Right forelimb (tissue), 1 donor: ENCODE measurements at regions not wholly inside any gene's neighbourhood (a gene's known extent, or its start where the extent isn't known, plus 50 kb on each side); places are given as distances from the start of the nearest gene placed in this dataset.

Experiments
- DNase-seq: peaks from one replicate; pipeline ENCODE4 v3.0.0-alpha.2; 2018

DNA sequence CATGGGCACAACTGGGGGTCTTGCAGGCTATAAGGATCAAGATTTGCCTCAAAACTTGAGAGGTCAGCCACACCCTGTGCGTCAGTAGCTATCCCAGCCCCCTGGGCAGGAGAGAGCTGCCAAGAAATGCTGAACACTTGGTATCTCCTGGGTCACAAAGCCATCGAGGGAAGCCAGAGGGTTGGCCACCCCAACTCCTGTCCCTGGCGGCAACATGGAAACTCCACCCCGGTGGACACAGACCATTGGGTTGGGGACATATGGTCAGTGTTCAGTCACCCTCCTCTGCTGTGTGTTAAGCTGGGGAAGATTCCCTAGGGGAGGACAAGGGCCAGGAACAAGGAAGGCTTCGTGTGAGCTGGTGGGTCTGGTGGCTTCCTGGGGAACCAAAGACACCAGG lies 140.6 kb downstream of the C5orf15 start:
- no peak for DNase-seq

DNA sequence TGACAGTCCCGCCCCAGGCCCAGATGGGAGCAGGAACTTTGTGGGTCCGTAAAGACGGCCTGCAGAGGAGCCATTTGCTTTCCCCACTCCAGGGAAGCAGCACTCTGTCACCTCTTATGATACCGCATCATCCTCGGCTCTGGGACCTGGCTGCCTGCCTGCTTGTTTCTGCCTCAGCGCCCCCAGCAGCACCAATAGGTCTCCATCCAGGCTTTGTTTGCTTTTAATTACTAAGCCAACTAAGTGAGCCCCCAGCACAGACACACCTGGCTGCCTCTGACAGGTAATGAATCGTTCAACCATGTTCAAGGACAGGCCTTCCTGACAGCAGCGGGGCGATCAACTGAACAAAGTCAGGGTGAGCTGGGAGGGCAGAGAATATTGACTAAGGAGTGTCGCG lies 141.4 kb downstream of the C5orf15 start:
- peak; percentile 19 for DNase-seq

DNA sequence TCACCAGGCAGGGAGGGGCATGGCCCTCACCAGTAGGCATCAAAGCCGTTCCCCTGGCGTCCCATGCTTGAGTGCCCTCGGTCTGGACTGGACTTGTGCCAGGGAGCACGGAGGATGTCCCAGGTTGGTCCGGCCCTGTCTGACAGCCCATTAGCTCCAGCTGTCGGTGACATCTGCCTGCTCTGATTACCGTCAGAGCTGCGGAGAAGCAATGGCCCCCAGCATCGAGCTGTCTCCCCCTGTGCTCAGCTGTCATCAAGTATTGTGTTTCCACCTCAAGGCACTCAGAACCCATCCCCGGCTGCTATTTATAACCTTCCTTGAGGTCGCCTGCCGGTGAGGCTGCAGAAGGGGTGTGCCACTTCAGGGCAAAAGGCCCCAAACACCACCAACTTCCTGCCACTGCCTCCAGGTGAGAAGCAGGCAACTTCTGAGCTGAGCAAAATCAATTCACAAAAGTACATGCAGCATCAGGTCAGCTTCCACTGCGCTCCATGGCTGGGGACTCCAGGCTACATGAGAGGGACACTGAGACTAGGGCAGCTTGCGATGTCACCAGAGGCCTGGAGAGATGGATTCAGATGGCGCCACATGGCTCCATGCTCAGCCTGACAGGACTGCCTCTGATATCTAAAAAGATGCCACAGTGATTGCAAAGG lies 142.7 kb downstream of the C5orf15 start:
- DNase-seq, result peak; percentile 38

DNA sequence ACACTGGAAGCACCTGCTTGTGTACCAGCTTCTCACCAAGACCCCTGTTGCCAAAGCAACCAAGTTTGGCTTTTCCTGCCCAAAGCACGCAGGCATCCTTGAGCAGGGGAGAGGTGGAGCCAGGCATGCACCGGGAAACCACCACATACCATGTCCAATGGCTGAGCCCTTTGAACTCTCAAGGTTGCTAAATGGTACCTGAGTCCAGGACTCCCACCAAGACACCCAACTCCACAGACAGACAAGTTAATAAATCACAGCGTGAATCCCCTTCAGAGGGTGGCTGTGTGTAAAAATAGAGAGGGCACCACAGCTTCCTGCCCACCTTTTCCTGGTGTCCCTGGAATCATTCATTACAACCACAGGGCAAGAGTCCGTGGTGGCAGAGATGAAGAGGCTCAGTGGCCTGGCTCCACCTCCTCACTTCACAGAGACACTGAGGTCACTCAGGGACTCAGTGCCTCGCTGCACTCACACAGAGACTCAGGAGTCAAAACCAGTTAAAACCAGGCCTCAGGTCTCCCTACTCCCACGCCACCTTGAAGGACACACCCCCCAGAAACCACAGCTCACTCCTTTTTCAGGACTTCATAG lies 143.7 kb downstream of the C5orf15 start:
- DNase-seq, result peak; percentile 28

DNA sequence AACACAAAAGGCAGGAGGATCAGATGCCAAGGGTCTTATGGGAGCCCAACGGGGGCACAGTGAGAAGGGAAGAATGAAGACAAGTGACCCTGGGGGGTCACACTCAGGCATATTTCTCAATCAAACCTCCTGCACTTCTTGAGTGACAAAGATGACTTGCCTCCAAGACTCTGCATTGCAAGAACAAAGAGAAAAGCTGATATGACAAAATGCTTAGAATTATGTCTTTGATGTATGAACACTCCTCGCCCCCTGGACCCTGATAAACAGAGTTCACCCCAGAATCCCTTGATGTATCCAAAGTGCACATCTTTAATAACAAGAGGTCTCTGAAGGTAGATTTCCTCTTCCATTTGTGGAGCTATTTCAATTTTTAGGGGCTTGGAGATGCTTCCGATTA lies 146.5 kb downstream of the C5orf15 start:
- DNase-seq, result no peak

DNA sequence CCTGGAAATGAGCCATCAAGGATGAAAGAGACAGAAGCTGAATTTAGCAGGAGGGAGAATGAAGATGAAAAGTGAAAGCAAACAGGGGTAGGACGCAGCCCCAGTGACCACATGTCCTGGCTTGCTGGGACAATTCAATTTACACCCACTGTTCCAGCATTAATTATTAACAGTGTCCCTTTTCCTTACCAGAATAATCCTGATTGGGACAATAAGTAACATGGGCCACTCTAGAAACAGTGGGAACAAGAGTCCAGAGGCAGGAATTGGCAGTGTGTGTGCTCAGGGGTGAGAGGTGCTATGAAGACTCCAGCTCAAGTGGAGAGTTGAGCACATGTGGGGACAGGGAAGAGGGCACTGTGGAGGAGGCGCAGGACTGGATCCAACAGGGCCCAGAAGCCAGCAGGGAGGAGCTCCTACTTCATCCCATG lies 147.1 kb downstream of the C5orf15 start:
- no peak for DNase-seq

DNA sequence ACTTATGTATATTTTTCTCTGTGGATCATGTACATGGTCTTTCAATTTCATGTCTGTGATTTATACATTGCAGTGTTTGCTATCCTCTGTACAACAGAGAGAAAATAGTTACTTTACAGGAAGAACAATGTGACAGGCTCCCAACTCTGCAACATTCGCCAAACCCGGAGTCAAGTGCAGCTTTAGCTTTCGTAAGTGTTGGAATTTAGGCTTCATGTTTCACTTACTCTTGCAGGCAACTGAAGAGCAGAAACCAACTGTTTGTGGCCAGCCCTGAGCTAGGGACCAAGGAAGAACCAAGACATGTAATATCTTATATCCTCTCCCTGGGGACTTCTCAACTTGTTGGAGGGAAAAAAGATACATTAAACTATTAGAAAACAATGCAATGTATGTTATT lies 147.9 kb downstream of the C5orf15 start:
- no peak for DNase-seq

DNA sequence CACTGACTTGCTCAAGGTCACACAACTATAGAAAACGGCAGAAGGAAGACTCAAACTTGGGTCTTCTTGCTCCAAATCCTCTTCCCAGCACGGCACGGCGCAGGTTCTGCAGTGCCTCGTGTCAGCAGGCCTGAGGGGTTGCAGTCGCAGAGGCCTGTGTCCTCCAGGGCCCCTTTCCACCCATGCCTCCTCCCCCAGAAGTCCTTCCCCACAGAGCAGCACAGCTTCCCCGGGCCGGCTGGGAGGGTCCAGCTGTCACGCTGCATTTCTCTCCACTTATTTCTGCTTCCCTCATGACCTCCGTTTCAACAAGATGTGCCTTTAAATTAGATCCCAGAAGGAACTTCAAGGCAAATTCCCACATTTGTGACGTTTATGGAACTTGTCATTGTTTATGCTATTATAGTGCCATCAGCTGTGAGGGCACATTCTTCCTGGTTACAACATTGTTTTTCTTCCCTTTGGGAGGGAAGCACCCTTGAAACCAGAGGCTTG lies 148.4 kb downstream of the C5orf15 start:
- no peak for DNase-seq

DNA sequence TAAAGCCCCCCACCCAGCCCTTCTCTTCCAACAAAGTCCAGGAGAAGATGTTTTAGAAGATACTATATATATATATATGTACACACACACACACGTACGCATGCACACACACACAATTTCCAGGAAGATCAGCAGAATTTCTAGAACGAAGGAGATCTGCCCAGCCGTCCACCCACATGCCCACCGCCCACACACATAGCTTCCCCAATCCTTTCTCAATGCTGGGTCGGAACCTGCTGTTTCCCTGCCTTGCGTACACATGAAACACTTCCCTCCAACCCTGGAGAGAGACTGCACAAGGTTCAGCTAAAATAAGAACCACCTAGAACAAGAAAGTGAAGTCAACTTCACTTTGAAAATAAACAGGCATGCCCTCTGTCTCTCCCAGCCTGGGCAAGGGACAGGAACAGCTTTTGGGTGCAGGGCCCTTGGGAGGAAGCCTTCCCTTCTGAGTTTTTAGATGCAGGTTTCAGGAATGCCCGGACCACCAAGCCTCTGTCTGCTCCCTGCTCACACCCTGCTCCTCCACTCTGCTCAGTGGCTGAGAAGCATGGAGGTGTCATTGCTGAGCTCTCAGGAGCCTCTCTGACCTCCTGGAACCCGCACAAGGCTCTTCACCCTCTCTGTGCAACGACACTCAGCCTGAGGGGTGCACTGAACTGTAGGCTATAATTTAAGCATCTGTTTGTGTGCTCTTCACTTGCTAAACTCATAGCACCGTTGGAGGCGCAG lies 149.4 kb downstream of the C5orf15 start:
- no peak for DNase-seq

DNA sequence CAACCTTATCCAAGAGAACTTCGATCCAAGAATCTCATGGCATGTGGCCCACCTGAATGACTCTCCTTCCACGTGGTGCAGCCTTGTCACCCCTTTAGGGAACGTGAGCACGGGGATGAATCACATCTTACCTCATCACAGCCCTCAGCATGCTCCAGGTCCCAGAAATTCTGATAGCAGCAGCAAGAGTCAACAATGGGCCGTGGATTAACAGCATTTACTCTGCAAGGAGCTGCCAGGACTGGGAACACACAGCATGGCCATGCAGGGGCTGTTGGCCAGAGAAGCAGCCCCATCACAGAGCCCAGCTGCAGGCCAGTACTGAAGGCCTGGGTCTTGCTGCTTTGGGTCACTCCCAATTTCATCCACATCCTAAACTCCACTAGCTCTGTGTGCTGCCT lies 150.4 kb downstream of the C5orf15 start:
- no peak for DNase-seq

DNA sequence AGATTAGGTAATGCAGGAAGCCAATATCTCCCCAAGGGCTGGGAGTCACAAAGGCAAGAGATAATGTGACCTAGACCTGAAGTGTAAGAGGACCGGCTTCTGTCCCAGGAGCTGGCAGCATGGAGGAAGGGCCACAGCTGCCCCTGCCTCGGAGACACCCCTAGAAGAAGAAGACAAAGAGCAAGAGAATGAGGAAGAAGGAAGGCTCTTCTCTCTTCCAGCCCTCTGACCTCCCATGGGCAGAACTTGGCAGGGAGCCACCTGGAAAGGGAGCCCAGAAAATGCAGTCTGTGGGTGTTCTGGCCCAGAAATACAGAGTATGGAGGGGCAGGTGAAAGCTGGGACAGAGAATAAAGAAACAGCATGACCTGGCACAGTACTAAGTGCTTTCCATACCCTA lies 151.0 kb downstream of the C5orf15 start:
- no peak for DNase-seq

DNA sequence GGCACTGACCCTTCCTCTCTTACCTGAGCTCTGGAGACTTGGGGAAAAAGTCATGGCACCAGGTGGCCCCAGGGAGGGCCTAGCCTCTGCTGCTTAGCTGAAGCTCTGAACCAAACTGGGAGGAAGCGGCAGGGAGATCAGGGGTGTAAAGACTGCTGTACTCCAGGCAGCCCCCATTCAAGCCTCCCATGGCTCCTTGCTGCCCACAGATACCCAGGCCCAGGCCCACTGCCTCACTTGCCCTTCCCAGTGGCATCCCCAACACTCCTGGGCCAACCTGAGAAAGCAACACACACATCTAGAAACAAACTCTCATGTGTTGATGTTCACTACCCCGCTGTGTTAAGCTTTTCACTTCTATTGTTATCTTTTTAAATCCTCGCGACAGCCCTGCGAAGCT lies 151.6 kb downstream of the C5orf15 start:
- no peak for DNase-seq

DNA sequence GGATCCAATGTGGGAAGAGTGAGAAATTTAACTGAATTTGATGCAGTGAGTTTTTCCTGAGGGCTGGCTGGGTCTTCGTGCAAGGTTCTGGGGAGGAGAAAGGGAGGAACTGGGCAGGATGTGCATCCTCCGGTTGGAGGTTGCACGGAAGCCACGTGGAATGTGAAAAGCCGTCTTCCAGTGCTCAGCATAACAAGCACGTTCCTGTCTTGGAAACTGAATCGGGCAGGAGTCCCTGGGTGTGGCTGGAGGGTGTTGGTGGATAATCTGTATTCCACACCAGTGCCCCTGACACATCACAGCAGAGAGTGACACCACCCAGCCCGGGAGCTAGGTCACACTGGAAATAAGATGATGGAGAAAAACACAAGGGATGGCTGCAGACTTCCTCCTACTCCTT lies 154.3 kb downstream of the C5orf15 start:
- DNase-seq, result peak; percentile 44

DNA sequence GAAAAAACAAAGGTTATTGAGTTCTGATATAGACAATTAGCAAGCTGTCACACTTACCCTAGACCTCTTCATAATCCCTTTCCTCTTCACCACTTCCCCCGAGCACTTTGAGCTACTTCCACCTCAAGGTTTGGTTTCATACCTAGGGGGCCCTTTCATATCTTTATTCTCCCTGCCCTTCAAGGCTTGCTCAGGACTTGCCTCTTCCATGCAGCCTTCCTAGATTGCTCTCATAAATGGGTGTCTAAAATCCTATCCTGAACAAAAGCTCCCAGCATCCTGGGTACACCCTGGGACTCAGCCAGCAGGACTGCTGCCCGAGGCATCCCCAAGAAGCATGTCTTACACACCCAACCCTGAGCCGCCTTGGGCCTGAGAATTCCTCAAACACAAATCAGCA lies 157.3 kb downstream of the C5orf15 start:
- DNase-seq, result no peak

DNA sequence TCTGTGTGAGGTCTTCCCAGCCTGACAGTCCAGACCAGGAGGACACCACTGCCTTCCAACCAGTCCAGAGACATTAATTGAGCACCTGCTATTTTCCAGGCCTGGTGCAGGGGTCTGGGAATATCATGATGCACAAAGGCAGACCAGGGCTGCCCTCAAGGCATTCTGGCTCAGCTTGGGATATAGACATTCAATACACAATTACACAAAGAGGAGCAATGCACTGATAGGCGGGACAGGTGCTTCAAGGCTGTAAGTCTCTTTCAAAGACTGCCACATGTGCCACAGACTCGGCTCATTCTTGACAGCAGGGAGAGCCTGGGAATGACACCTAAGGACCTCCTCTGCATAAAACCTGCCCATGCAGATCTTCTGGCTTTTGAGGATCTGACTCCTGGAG lies 158.6 kb downstream of the C5orf15 start:
- DNase-seq, result no peak

DNA sequence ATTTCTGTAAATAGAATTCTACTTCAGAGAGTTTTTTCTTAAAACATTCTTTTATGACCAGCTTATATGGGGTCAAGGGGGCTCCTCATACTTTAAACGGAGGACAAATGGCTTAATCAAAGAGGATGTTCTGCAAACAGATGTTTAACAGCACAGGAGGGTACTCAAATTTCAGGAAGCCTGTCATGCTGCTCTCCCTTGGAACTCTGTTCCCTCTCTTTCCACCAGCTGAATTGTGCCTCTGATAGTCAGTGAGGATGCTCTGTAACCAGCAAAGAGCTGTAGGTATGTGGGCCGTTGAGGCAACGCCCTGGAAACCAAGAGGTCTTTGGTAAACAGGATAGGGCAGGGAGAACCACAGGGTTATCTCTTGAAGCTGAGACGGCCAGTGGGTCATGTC lies 161.1 kb downstream of the C5orf15 start:
- no peak for DNase-seq

DNA sequence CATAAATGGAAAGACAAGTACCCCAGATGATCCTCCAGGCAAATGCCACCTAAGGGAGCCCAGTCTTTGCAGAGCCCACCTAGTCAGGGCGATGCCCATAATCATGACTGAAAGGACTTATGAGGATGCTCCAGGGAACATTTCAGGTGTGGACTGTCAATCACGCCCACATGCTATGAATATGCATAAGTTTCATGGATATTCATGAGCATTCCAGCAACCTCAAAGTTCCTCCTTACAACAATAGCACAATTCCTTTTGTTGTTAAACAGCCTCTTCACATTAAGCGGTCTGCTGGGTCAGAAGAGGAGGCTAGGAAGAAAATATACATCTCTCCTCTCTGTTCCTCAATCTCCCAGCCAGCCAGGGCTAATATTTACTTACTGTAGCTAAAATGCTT lies 161.6 kb downstream of the C5orf15 start:
- DNase-seq, result no peak

DNA sequence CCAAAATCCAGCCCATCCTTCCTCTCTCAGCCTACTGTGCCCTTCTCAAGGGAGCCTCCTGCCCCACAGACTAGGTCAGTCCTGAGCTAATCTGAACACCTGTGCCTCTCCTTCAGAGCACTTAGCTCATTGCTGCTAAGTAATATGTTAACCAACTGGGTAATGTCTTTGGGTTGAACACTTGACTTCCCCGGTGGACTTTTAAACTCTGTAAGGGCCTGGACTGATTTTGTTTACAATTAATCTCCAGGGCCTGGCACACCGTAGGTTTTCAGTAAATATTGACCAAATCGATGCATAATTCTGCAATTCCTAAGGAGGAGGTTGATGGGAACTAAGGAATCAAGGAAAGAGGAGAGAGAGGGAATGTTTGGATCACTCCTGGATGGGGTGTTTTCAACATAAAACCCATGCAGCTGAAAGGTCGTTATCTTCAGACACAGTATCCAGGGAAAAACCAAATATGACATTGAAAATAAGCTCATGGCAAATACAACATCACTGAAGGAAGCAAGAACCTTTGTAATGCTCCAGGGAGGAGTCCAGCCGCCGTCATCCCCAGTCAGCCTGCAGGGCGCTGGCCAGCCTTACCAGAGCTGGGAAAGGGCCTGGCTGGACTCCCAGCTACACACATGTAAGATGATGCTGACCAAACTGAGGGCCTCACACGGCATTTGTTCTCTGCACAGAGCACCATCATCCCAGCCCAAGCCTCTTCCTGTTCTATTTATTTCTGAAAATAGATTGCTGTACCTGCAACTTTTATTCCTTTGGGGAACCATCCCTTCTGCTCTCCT lies 166.3 kb downstream of the C5orf15 start:
- peak; percentile 63 for DNase-seq

DNA sequence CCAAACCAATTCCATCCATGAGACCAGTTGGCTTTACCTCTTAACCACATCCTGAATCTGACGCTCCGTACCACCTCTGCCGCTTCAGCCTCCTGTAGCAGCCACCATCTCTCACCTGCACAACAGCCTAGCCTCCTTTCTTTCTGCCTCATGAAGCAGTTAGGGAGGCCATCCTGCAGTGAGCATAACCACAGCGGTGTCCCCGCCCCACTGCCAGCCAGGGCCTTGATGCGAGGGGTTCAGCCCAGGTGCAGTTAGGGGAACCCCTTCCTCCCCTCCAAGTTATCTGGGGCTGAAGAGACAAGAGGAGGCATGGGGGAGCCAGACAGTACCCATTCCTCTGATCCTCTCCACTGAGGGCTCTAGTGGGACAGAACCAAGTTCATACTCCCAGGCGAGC lies 167.0 kb downstream of the C5orf15 start:
- DNase-seq, result no peak

DNA sequence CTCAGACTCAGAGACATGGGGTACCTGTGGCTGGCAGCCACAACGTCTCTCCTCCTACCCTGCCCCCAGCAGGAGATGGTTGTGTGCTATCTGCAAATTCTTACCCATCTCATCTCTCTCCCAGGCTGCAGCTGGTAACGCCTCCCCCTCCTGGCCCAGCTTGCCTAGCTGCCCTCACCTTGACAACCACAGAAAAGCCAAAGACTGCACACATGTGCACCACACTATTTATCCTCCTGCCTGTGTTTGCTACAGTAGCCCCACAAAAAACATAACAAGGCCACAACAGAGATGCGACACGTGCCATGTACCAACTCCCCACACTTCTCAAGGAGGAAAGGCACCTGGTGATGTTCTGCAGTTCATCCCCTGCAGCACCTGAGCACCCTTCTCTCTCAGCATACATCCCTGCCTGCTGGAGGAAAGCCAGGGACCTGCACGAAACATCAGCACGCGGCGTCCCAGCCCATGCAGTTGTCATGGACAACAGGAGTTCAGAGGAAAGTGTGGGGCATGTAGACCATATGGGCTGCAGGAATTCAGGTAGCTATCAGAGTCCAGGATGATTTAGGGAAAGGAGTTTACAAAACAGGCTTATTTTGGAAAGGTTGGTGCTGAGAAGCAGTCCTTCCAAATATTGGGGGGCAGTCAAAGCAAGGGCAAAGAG lies 168.7 kb downstream of the C5orf15 start:
- DNase-seq, result no peak

DNA sequence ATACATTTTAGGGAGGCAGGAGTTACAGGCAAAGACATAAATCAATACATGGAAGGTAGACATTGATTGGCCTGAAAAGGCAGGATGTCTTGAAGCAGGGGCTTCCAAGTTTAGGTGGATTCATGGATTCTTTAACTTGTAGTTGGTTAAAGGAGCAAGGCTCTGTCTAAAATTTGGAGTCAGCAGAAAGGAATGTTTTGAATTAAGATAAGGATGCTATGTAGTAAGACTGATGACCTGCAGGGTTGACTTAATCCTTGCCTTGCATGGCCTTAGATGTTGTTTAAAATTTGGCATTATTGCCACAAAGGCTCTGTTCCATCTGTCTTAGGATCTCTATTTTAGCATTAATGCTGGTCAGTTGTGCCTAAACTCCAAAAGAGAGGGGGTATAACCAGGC lies 171.3 kb downstream of the C5orf15 start:
- no peak for DNase-seq

DNA sequence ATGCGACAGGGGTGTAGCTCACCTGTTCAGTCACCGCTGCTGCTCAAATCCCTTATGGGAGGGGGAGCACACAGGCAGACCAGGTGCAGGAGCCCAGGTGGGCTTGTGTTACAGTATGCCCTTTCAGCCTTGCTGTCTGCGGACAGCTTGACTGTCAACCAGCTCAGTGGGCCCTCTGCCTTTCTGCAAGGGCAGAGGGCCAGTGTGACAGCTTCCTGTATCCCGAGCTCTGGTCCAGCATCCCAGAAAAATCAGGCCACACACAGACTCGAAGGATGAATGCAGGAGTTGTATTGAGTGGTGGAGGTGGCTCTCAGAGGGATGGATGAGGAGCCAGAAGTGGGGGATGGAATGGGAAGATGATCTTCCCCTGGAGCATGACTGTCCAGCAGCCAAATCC lies 172.2 kb downstream of the C5orf15 start:
- no peak for DNase-seq
